GM19035 (cell line): ENCODE measurements at regions not wholly inside any gene's neighbourhood (a gene's known extent, or its start where the extent isn't known, plus 50 kb on each side); places are given as distances from the start of the nearest gene placed in this dataset.

Experiments
- ATAC-seq: cut with Tn5 transposase; IDR thresholded peaks from one replicate; pipeline ENCODE4 v1.9.1; 2021; ENCODE audit not compliant: unreplicated experiment

DNA sequence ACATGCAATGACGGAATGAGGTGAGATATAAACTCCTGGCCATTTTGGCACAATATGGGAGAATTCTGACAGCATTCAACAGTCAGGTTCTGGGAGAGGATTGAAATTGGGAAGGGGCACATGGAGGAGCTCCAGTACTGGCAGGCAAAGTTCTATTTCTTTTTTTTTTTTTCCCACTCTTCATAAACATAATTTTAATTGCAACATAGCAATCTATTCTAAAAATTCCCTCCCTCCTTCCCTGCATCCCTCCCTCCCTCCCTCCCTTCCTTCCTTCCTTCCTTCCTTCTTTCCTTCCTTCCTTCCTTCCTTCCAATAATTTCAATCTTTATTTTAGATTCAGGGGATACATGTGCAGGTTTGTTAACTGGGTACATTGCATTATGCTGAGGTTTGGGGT lies 93.2 kb downstream of the PTCSC3 start:
- no peak for ATAC-seq

DNA sequence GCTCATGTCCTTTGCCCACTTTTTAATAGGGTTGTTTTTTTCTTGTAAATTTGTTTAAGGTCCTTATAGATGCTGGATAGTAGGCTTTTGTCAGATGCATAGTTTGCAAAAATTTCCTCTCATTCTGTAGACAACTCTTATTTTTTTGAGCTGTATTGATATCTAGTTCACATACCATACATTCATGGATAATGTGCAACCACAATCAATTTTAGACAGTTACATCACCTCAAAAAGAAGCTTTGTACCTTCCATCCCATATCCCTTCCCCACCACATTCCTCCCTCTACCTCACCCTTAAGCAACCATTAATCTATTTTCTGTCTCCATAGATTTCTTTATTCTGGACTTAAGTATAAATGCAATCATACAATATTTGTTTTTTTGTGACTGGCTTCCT lies 98.4 kb downstream of the PTCSC3 start:
- no peak for ATAC-seq

DNA sequence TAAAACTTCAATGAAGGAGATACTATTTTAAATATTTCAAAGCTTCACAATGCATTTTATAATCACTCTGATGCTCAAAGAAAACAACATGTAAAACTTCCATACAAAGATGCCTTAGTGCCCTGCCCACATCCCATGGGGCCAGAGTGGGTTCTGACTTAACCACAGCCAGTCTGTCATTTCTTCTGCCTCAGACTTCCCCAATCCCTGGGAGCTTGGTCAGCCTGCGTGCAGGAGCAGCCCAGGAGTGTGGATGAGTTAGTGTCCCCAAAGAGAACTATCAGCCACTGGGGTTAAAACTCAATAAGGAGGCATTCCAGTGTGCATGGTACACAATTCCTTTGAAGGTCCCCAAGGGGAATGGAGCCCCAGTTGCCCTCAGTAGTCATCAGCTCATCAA lies 100.3 kb downstream of the PTCSC3 start:
- ATAC-seq, result no peak

DNA sequence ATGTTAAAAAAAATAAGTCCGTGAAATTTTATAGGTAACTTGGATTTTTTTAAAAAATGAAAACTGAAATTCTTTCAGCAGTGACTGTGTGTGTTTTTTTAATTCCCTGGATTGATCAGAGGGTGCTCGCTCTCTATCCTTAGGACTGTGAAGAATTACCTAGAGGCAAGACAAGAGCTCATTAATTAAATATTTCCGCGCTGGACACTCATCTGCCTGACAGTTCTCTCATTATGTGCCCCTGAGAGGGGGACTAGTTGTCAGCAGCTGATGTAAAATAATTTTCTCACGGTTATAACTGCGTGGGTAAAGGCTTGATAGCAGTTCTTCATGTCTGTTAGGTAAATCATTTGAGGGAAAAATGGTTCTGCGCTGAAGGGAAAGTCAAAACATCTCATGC lies 101.3 kb downstream of the PTCSC3 start:
- ATAC-seq, result no peak

DNA sequence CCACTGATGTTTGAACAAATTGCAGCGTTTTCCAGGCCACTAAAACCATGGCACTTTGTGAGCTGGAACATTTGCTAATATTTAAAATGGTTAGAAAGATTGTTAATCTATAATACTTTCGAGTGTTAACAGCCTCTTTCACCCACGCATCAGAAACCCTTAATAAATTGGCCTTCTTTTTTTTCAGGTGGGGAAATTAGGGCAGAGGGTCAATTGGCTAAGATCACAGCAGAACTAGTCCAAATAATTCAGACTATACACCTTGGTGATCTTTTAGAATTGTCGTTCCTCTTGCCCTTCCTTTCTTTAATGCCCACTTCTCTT lies 105.8 kb downstream of the PTCSC3 start:
- no peak for ATAC-seq

DNA sequence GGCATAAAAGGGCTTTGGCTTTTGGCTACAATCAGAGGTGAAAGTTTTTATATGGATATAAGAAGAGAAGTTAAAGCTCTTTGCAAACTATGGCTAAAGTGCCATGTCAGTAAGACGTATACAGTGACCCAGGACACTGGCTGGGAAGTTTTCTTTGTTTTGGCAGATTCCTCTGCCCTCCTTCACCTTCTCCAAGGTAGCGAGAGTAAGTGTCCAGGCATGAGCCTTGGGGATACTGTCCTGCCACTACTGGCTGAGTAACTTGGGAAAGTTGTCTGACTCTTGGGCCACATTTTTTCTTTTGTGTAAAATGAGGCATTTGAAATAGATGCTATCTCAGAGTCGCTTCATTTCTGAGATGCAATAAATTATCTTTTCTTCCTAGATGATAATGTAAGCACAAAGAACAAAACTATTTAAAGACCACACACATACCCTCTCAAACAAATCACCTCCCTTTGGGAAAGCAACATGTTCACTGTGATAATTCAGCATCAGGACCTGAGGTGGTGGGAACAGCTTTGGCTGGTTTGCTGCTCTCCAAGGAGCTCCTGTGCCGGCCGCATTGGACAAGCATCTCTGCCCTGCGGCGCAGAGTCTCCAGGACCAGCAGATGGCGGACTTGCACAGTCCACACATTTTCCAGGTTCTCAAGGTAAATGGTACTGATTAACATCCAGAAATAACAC lies 106.3 kb downstream of the PTCSC3 start:
- ATAC-seq, result peak; percentile 56

DNA sequence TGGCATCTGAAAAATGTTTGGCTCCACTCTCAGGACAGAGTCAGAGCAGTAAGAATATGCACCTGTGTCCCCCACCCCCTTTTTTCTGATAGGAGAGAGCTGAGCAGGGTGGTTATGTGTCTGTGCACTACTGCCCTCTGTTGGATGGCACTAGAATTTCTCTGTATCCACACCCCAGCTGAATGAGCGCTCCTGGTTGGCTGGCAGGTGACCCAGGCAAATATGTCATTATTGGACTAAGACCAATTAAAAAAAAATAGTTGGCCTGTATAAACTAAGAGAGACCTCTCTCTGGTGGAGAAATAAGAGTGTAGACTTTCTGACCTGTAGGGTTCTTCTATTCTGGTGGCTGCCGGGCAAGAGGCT lies 107.0 kb downstream of the PTCSC3 start:
- ATAC-seq, result peak; percentile 75

DNA sequence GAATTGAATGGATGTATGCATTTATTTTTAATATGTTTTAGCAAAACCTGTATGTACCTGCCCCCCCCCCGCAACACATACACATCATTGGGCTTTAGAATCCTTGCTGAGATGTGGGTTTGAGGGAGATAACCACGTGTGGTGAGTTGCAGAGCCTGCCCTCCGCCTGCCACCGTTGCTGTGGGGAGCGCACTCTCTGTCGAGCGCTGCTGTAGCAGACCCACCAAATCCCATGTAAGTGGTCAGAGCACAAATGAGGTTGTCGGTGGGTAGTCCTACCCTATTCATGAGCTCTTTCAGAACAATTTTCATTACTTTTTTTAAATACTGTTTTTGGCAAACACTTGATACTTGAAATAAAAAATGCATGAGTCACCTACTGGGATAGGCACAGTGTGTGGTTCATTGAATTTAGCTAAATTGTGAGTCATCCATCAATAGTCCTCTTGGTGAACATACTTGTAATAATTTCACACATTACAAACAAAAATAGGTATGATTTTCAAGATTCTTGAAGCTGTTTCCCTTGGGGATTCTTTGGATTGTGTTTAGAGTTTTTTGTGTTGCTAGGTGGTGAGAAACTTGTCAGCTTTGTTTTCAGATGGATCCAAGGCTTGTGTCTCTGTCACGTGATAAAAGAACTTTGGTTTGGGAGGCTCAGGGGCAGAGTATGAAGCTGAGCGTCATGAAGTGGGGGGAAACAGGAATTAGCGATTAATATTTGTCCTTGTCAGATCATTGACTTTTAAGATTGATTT lies 107.6 kb downstream of the PTCSC3 start:
- no peak for ATAC-seq

DNA sequence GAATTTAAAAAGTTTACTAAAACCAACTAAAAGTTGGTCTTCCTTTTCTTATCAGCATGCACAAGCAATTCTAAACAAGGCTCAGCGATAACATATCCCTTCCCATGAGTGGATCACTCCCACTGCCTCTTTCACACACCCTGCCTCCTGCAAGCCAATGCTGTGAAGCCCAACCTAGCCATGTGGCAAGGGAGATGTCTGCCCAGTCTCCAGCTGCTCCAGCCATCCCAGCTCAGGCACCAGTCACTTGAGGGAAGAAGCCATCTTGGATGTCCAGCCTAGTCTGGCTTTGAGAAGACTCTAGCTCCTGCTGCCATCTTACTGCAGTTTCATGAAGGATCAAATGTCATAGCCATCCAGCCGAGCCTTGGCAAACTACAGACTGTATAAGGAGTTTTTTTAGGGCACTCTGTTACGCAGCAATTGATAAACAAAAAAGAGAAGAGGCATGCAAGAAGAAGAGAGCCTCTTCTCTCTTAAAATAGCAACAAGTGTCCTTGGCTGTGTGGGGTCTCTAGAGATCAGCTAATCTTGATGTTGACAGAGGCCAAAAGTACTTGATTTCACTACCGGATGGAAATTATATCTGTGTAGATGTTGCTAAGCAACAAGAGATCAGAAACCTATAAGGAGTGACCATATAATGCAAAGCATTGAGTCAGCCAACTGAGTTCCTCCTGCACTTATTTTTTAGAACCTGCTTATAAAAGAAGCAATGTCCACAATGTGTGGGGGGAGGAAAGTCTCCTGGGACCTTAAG lies 108.9 kb downstream of the PTCSC3 start:
- no peak for ATAC-seq

DNA sequence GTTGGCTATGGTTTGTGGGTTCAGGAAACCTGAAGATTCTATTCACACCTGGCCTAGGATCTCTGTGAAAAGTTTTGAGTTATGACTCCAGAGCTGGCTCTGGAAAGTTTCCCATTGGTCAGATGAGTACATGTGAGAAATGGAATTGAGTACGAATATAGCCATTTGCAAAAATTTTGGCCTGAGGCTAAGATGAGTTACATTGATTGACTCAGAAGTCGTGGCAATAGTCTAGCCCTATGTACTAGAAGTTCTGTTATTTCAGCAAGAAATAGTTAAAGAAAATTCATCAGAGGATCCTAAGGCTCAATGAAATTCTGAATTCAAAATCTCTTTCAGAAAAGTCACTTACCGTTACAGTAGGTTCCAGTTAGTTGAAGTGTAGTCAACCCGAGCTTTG lies 109.9 kb downstream of the PTCSC3 start:
- ATAC-seq, result no peak

DNA sequence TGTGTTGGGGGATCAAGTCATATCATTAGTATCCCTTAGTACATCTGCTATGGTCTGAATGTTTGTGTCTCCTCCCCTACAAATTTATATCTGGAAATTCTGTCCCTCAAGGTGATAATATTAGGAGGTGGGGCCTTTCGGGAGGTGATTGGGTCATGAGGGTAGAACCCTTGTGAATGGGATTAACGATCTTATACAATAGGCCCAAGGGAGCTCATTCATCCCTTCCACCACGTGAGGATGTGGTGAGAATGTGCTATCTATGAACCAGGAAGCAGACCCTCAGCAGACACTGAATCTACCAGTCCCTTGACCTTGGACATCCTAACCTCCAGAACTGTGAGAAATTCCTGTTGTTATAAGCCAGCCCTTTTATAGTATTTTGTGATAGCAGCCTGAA lies 110.7 kb downstream of the PTCSC3 start:
- ATAC-seq, result no peak

DNA sequence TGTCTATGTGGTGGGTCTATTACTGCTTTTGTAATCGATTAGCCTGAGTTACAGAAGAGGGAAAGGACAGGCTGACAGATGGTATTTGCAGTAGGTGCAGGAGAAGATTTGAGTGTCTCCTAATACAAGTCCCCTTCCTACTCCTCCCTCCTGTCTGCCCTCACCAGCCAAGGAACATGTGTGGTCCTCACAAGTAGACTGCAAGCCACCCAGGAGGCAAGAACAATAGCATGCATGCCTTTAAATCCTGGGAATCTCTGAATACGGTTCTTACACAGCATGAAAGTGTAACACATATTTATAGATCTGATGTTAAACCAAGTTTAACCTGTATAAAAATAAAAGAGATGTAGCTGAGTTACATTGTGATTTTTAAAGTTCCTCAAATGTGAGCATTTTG lies 117.0 kb downstream of the PTCSC3 start:
- no peak for ATAC-seq

DNA sequence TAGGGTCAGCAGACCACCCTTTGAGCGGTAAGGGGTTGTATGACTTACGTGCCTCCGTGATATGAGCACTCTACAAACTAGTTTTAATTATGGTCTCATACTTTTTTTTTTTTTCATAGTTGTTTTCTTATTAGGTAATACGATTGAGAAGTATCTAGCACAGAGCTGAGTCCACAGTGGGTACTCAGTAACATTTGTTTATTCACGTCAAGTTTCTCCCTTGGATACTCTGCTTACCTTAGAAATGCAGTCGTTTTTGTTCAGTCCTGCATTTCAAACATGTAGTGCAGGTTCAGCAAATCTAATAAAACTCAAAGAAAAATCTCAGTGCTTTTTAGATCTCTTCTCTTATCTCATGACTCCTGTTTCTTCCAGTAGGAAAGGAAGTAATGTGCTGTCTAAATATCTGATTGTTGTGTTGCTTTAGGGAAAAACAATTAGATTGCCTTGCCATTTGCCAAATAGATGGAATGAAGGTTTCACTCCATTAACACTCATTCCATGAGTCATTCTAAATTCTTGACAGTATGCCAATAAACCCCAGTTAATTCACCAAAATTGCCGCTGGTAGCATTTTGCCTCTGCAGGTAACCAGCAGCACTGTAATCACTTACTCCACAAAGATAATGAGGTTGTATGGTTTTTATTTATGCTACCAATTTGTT lies 118.9 kb downstream of the PTCSC3 start:
- no peak for ATAC-seq

DNA sequence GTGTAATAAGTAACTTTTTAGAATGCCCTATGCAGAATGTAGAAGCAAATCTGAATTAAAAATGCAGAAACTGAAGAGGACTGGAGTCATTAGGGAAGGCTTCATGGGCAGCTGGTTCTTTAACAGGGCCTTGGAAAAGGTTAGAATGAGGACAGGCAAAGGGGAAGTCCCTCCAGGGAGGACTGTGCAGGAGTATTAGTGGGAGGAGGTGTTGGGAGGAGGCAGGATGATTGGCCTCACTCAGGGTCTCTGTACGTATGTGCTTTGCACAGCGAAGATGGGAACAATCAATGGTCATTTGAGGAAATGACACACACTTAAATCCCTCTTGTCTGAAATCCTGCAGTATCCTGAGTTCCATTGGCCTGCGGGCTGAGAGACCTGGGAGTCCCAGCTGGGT lies 119.7 kb downstream of the PTCSC3 start:
- ATAC-seq, result no peak

DNA sequence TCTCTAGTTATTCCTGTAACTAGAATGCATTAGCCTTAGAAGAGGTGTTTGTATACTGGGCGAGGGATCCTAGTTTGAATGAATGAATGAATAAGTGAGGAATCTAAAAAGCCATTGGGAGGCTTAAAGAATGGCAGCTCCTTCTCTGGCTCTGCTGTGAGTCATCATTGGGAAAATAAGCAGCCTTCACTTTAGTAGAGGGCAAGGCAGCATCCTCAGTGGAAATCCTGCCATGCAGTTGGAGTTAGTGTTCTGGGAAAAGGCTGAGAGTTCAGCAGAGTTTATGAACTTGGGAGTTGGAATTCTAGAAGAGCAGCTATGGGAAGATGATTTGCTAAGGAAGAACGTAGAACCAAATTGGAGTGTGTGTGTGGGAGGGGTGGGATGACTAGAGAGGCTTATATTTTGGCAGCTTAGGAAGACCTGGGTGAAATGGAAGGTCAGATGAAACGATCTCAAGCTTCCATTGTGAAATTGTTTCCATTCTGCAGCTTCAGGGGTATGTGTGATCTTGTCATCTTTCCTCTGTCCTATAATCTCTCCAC lies 120.8 kb downstream of the PTCSC3 start:
- ATAC-seq, result no peak

DNA sequence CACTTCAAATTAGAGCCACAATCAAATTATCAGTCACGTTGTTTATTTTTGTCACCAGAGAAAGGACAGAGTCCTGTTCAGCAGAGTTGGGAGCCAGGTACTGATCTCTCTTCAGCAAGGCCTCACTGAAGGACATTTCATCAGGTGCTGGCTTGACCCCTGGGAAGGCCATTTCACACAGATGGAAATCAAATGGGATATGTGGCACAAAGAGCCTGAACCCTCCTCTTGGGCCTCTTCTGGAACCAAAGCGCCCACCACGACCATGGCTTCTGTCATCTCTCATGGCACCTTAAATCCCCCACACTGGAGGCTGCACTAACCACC lies 121.5 kb downstream of the PTCSC3 start:
- ATAC-seq, result no peak

DNA sequence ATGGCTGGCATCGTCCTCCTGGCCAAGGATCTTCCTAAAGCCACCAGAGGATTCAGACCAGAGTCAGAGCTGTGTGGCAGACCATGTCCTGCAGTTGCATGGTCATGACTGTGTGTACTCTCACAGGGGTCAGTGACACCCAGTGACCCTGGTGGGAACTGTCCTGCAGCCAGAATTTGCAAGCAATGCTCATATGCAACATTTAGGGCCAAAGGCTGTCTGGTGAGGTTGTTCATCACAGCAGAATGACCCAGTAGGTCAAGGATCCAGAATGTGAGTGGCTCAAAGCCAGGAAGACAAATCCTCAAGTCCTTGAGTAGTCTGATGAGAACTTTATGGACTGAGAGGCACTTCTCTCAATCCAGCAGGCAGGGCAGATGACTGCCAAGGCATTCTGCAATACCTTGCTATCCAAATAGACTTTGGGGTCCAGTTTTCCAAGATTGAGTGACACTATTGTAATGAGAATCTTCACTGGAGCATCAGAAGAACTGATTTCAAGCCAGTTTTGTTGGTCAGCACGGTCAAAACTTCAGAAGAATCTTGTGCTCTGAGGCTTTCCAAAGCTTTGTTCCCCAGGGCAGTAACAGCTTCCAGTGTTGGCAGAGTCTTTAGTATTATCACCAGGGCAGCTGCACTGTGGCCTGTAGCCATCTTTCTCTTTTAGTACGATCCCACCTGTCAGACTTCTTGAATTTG lies 122.0 kb downstream of the PTCSC3 start:
- ATAC-seq, result no peak

DNA sequence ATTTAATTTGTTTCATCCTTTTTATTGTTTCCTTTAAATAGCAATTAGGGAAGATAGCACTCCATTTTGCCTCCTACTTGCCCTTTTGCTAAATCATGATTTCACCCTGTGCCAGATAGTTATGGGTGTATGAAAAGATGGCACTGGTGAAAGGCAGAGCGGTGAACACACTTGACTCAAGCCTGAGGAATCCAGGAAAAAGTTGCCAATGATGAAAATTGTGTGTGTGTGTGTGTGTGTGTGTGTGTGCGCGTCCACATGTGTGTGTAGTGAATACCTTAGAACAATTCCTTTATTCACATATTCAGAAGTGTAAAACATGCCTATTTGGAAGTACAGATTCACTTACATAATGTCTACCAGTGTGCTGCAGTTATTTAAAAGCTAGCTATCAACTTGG lies 123.8 kb downstream of the PTCSC3 start:
- ATAC-seq, result no peak

DNA sequence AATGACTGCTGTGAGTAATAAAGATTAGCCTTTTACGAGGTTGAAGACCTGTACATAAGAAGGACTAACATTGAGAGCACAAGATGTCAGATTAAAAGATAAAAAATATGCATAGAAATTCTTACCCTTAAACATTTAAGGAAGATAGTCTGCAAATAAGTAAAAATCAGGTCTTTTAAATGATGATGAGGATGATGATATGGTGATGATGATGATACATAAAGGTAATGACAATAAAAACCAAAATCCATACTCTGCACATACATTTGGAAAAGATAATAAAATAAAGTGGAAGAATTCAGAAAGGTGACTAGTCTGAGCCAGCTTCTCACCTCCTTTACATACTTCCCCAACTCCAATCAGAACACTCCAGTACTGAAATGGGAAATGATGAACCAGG lies 124.5 kb downstream of the PTCSC3 start:
- ATAC-seq, result no peak

DNA sequence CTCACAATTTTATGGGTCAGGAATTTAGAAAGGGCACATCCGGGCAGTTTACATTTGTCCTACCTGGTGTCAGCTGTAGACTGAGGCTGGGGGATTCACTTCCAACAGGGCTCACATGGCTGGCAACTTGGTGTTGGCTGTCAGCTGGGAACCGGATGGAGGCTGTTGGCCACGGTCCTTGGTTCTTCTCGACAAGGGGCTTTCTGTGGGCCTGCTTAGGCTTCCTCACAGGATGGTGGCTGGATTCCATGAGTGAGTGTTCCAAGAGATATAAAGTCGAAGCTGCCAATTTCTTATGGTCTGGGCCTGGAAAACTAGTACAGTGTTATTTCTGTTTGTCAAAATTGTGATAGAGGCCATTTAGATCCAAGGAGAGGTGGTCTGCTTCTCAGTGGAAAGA lies 127.9 kb downstream of the PTCSC3 start:
- ATAC-seq, result no peak

DNA sequence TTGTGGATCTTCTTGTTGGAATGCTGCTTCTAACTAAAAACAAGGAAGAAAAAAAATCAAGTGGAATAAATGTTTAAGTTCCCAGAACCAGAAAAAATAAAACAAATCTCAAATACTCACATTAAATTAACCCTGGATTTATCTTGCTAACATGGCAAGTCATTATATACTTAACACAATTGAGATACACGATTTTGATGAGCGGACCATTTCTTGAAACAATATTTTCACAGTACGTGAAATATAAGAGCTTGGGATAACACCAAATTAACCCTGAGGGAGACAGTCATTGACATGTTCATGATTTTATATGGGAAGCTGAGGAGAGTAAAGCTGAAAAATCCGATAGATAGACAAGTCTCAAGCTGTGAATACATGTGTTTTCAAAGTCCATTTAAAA lies 128.6 kb downstream of the PTCSC3 start:
- ATAC-seq, result no peak
